H9 (cell line): ENCODE measurements at regions not wholly inside any gene's neighbourhood (a gene's known extent, or its start where the extent isn't known, plus 50 kb on each side); places are given as distances from the start of the nearest gene placed in this dataset.

Experiments used
- DNase-seq: peaks from one replicate; pipeline ENCODE4 v3.0.0-alpha.2; 2017
- H2AFZ ChIP-seq: one replicate; pipeline ENCODE4 v1.6.1; 2013; ENCODE audit warnings: mild to moderate bottlenecking, low read length, control low read depth, moderate library complexity
- H2AK5ac ChIP-seq: 2 replicates; pipeline ENCODE4 v1.6.1; 2013; ENCODE audit warnings: low read length, control low read depth, mixed read lengths; ENCODE audit not compliant: insufficient read length
- H2BK120ac ChIP-seq: one replicate; pipeline ENCODE4 v1.6.1; 2013; ENCODE audit warnings: low read depth, mild to moderate bottlenecking, low read length, control low read depth, inconsistent platforms; ENCODE audit not compliant: poor library complexity, severe bottlenecking
- H2BK12ac ChIP-seq: 2 replicates; pipeline ENCODE4 v1.6.1; 2013; ENCODE audit warnings: low read length, control low read depth, mixed read lengths, low read depth; ENCODE audit not compliant: insufficient read length
- H2BK15ac ChIP-seq: 2 replicates; pipeline ENCODE4 v1.6.1; 2013; ENCODE audit warnings: low read depth, low read length, control low read depth
- H2BK20ac ChIP-seq: one replicate; pipeline ENCODE4 v1.6.1; 2013; ENCODE audit warnings: low read depth, mild to moderate bottlenecking, low read length, control low read depth, inconsistent platforms; ENCODE audit not compliant: poor library complexity, severe bottlenecking
- H2BK5ac ChIP-seq: 2 replicates; pipeline ENCODE4 v1.6.1; 2013; ENCODE audit warnings: low read length, control low read depth, mixed read lengths; ENCODE audit not compliant: insufficient read length
- H3K14ac ChIP-seq: 2 replicates; pipeline ENCODE4 v1.6.1; 2013; ENCODE audit warnings: low read length, control low read depth; ENCODE audit not compliant: insufficient read depth
- H3K18ac ChIP-seq: 2 replicates; pipeline ENCODE4 v1.6.1; 2013; ENCODE audit warnings: low read depth, mild to moderate bottlenecking, mixed read lengths, low read length, control low read depth; ENCODE audit not compliant: insufficient read length
- H3K23ac ChIP-seq: 2 replicates; pipeline ENCODE4 v1.6.1; 2013; ENCODE audit warnings: low read length, control low read depth, mixed read lengths, low read depth; ENCODE audit not compliant: insufficient read length
- H3K23me2 ChIP-seq: 2 replicates; pipeline ENCODE4 v1.6.1; 2013; ENCODE audit warnings: low read depth, mild to moderate bottlenecking, mixed read lengths, low read length, control low read depth; ENCODE audit not compliant: insufficient read length, poor library complexity, severe bottlenecking
- H3K27ac ChIP-seq: 2 replicates; pipeline ENCODE4 v1.5.1; 2013; ENCODE audit warnings: low read length, control low read depth, mixed read lengths, low read depth; ENCODE audit not compliant: insufficient read length
- H3K27me3 ChIP-seq: 2 replicates; pipeline ENCODE4 v1.6.1; 2013; ENCODE audit warnings: low read length, control low read depth, inconsistent platforms; ENCODE audit not compliant: insufficient read depth
- H3K4ac ChIP-seq: 2 replicates; pipeline ENCODE4 v1.6.1; 2013; ENCODE audit warnings: low read depth, mild to moderate bottlenecking, control low read depth, inconsistent platforms, low read length, moderate library complexity
- H3K4me1 ChIP-seq: 2 replicates; pipeline ENCODE4 v1.6.1; 2013; ENCODE audit warnings: low read length, control low read depth, inconsistent platforms; ENCODE audit not compliant: insufficient read depth
- H3K4me2 ChIP-seq: 2 replicates; pipeline ENCODE4 v1.6.1; 2013; ENCODE audit warnings: low read length, control low read depth, mixed read lengths; ENCODE audit not compliant: insufficient read length, insufficient read depth
- H3K56ac ChIP-seq: 2 replicates; pipeline ENCODE4 v1.6.1; 2013; ENCODE audit warnings: low read depth, mild to moderate bottlenecking, mixed read lengths, low read length, control low read depth; ENCODE audit not compliant: insufficient read length
- H3K79me1 ChIP-seq: 2 replicates; pipeline ENCODE4 v1.6.1; 2013; ENCODE audit warnings: low read depth, mild to moderate bottlenecking, moderate library complexity, low read length, control low read depth, inconsistent platforms; ENCODE audit not compliant: insufficient read depth, poor library complexity, severe bottlenecking
- H3K79me2 ChIP-seq: 2 replicates; pipeline ENCODE4 v1.6.1; 2013; ENCODE audit warnings: low read length, control low read depth, inconsistent platforms; ENCODE audit not compliant: insufficient read depth
- H3K9ac ChIP-seq: 2 replicates; pipeline ENCODE4 v1.6.1; 2013; ENCODE audit warnings: low read length, control low read depth, mixed read lengths; ENCODE audit not compliant: insufficient read length; ENCODE audit errors: extremely low read depth
- H3K9me3 ChIP-seq: one replicate; pipeline ENCODE4 v1.6.1; 2013; ENCODE audit warnings: low read depth, low read length, inconsistent platforms; ENCODE audit not compliant: control insufficient read depth
- H3T11ph ChIP-seq: one replicate; pipeline ENCODE4 v1.6.1; 2013; ENCODE audit warnings: mild to moderate bottlenecking, low read length, control low read depth, inconsistent platforms
- H4K20me1 ChIP-seq: one replicate; pipeline ENCODE4 v1.6.1; 2013; ENCODE audit not compliant: control insufficient read depth, insufficient read length, insufficient read depth
- H4K5ac ChIP-seq: 2 replicates; pipeline ENCODE4 v1.6.1; 2013; ENCODE audit warnings: low read depth, mild to moderate bottlenecking, mixed read lengths, low read length, control low read depth; ENCODE audit not compliant: insufficient read length
- H4K8ac ChIP-seq: replicated peaks from 2 replicates; pipeline ENCODE4 v1.6.1; 2013; ENCODE audit warnings: low read length, control low read depth, mixed read lengths, low read depth; ENCODE audit not compliant: insufficient read length
- H4K91ac ChIP-seq: 2 replicates; pipeline ENCODE4 v1.6.1; 2013; ENCODE audit warnings: low read depth, mild to moderate bottlenecking, moderate library complexity, mixed read lengths, low read length, control low read depth; ENCODE audit not compliant: insufficient read length
- H3K27ac Mint-ChIP-seq, 3 experiments: 2 replicates in 2 of 3; 3 replicates in 1 of 3; pipeline ENCODE4 v1.8.0; 2020 to 2021; ENCODE audit warnings: mixed read lengths in 3 of 3, mild to moderate bottlenecking in 1 of 3, moderate library complexity in 1 of 3
- H3K27me3 Mint-ChIP-seq: 2 replicates; pipeline ENCODE4 v1.8.0; 2021; ENCODE audit warnings: low read depth, mild to moderate bottlenecking, moderate library complexity, mixed read lengths
- H3K36me3 Mint-ChIP-seq, 3 experiments: 2 replicates in 2 of 3; 3 replicates in 1 of 3; pipeline ENCODE4 v1.8.0; 2020 to 2021; ENCODE audit warnings: low read depth in 3 of 3, mixed read lengths in 3 of 3; ENCODE audit not compliant: insufficient read depth in 1 of 3
- H3K4me1 Mint-ChIP-seq, 2 experiments: 2 replicates each; pipeline ENCODE4 v1.8.0; 2020; ENCODE audit warnings: mixed read lengths in 2 of 2
- H3K4me3 Mint-ChIP-seq, 2 experiments: 2 replicates in 1 of 2; 3 replicates in 1 of 2; pipeline ENCODE4 v1.8.0; 2020 to 2021; ENCODE audit warnings: mild to moderate bottlenecking in 2 of 2, mixed read lengths in 2 of 2, moderate library complexity in 1 of 2
- H3K9me3 Mint-ChIP-seq, 2 experiments: 2 replicates in 1 of 2; 3 replicates in 1 of 2; pipeline ENCODE4 v1.8.0; 2020; ENCODE audit warnings: mild to moderate bottlenecking in 2 of 2, mixed read lengths in 2 of 2, moderate library complexity in 1 of 2
- WGBS: extraction: QIAGEN DNeasy Blood & Tissue Kit; methylation state at CpG from one replicate; pipeline ENCODE4 v1.1.7; 2013; ENCODE audit warnings: missing lambda C conversion rate, low lambda C conversion rate, mixed read lengths; ENCODE audit not compliant: insufficient read length; ENCODE audit errors: extremely low coverage; 5-methylcytosine and 5-hydroxymethylcytosine counted together
- TF ChIP-seq, protein P1 (sequence below): fragments of 200-600 bp; sonication (generic); conservative IDR thresholded peaks from 3 replicates; pipeline ENCODE4 v1.8.0; 2021; ENCODE audit warnings: antibody characterized with exemption, mild to moderate bottlenecking

GRCh38 chr11:34566208-34566551 lies 52.6 kb upstream of the ELF5 start:
- TF ChIP-seq, protein P1, sequence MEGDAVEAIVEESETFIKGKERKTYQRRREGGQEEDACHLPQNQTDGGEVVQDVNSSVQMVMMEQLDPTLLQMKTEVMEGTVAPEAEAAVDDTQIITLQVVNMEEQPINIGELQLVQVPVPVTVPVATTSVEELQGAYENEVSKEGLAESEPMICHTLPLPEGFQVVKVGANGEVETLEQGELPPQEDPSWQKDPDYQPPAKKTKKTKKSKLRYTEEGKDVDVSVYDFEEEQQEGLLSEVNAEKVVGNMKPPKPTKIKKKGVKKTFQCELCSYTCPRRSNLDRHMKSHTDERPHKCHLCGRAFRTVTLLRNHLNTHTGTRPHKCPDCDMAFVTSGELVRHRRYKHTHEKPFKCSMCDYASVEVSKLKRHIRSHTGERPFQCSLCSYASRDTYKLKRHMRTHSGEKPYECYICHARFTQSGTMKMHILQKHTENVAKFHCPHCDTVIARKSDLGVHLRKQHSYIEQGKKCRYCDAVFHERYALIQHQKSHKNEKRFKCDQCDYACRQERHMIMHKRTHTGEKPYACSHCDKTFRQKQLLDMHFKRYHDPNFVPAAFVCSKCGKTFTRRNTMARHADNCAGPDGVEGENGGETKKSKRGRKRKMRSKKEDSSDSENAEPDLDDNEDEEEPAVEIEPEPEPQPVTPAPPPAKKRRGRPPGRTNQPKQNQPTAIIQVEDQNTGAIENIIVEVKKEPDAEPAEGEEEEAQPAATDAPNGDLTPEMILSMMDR: no peak
- Histone ChIP-seq H3K27ac (no peak overlapping the region), H2BK12ac (no peak overlapping the region), H3K56ac (no peak overlapping the region), H2BK20ac (no peak overlapping the region), H3K27me3 (no peaks in the 10 kb centered on the region), H4K5ac (no peak overlapping the region), H3K79me1 (no peaks in the 10 kb centered on the region), H3K4me2 (no peak overlapping the region), H2BK5ac (no peak overlapping the region), H3K9me3 (no peaks in the 10 kb centered on the region), H3K9ac (no peak overlapping the region), H3K4me1 (no peaks in the 10 kb centered on the region), H2BK120ac (no peak overlapping the region), H4K91ac (no peak overlapping the region), H2AFZ (no peak overlapping the region), H4K8ac (no peak overlapping the region), H3K14ac (no peak overlapping the region), H3K23ac (no peak overlapping the region), H3K23me2 (no peaks in the 10 kb centered on the region), H3K79me2 (no peaks in the 10 kb centered on the region), H4K20me1 (no peaks in the 10 kb centered on the region), H3K4ac (no peak overlapping the region), H2BK15ac (no peak overlapping the region), H3K18ac (no peak overlapping the region), H2AK5ac (no peak overlapping the region), H3T11ph (no peak overlapping the region)
- no CpG with 5 or more reads among the region's 3 CpGs for WGBS
- no peak overlapping the region for H3K4me3 Mint-ChIP-seq
- H3K27ac Mint-ChIP-seq: no peak overlapping the region
- H3K36me3 Mint-ChIP-seq: no peaks in the 10 kb centered on the region
- no peaks in the 10 kb centered on the region for H3K9me3 Mint-ChIP-seq
- peaks cover 18 to 20% of the 10 kb centered on the region in 2 experiments for H3K4me1 Mint-ChIP-seq
- peaks cover 8% of the 10 kb centered on the region; the same call in 1 of the 2 replicates for H3K27me3 Mint-ChIP-seq
- DNase-seq: no peak
